ENCODE measurements at regions not wholly inside any gene's neighbourhood (a gene's known extent, or its start where the extent isn't known, plus 50 kb on each side); places are given as distances from the start of the nearest gene placed in this dataset.

GRCh38 chr6:24994812-24995211, 59.1 kb upstream of the RIPOR2 start:
- H4K8ac ChIP-seq (replicated peaks; ENCODE audit: insufficient read length, low read depth, low read length), result no peak overlapping the region
- H3K4ac ChIP-seq (ENCODE audit: low read depth, low read length), result no peak overlapping the region
- H2BK20ac ChIP-seq (ENCODE audit: low read depth, low read length, poor library complexity, severe bottlenecking), result no peak overlapping the region
- H3K9ac ChIP-seq (ENCODE audit: extremely low read depth, insufficient read length, low read length), result no peak overlapping the region
- no peak overlapping the region for H3K14ac ChIP-seq (ENCODE audit: insufficient read depth, low read length)
- no peak overlapping the region for H3K23ac ChIP-seq (ENCODE audit: insufficient read length, low read depth, low read length)
- H3K79me2 ChIP-seq (ENCODE audit: insufficient read depth, low read length), result no peaks in the 10 kb centered on the region
- no peaks in the 10 kb centered on the region for H3K27me3 ChIP-seq (ENCODE audit: insufficient read depth, low read length)
- no peak overlapping the region for H3T11ph ChIP-seq (ENCODE audit: low read length)
- WGBS (ENCODE audit: extremely low coverage, insufficient read length, low lambda C conversion rate), result no CpG with 5 or more reads among the region's 1 CpG
- no peak for DNase-seq
- no peaks in the 10 kb centered on the region for H4K20me1 ChIP-seq (ENCODE audit: control insufficient read depth, insufficient read depth, insufficient read length)
- H2BK12ac ChIP-seq (ENCODE audit: insufficient read length, low read depth, low read length), result no peak overlapping the region
- H2AK5ac ChIP-seq (ENCODE audit: insufficient read length, low read length), result no peak overlapping the region
- Mint-ChIP-seq H3K27me3 (ENCODE audit: low read depth) (no peaks in the 10 kb centered on the region), H3K4me1 (peaks cover 34 to 38% of the 10 kb centered on the region in 2 experiments), H3K36me3 (ENCODE audit: insufficient read depth in 1 of 3, low read depth in 3 of 3) (peaks cover 5 to 32% (median 26%) of the 10 kb centered on the region in 3 experiments; a peak in 6 of 7 replicates), H3K27ac (peak overlapping the region in 1 of 3 experiments; percentile 65; a peak in 2 of 7 replicates), H3K9me3 (peaks cover 21 to 34% of the 10 kb centered on the region in 2 experiments), H3K4me3 (no peak overlapping the region)
- no peaks in the 10 kb centered on the region for H3K23me2 ChIP-seq (ENCODE audit: insufficient read length, low read depth, low read length, poor library complexity, severe bottlenecking)
- no peak overlapping the region for H3K18ac ChIP-seq (ENCODE audit: insufficient read length, low read depth, low read length)
- peaks cover 9% of the 10 kb centered on the region; the same call in 1 of the 2 replicates for H3K4me1 ChIP-seq (ENCODE audit: insufficient read depth, low read length)
- H2BK120ac ChIP-seq (ENCODE audit: low read depth, low read length, poor library complexity, severe bottlenecking), result no peak overlapping the region
- H2BK15ac ChIP-seq (ENCODE audit: low read depth, low read length), result no peak overlapping the region
- H2BK5ac ChIP-seq (ENCODE audit: insufficient read length, low read length), result no peak overlapping the region
- H3K4me2 ChIP-seq (ENCODE audit: insufficient read depth, insufficient read length, low read length), result no peak overlapping the region
- no peak overlapping the region for H2AFZ ChIP-seq (ENCODE audit: low read length)
- no peak for TF ChIP-seq CTCF (conservative IDR thresholded peaks at IDR 0.05)
- no peak overlapping the region for H4K5ac ChIP-seq (ENCODE audit: insufficient read length, low read depth, low read length)
- H3K56ac ChIP-seq (ENCODE audit: insufficient read length, low read depth, low read length), result no peak overlapping the region
- no peaks in the 10 kb centered on the region for H3K79me1 ChIP-seq (ENCODE audit: insufficient read depth, low read depth, low read length, poor library complexity, severe bottlenecking)
- H3K9me3 ChIP-seq (ENCODE audit: control insufficient read depth, low read depth, low read length), result no peaks in the 10 kb centered on the region
- H3K27ac ChIP-seq (ENCODE audit: insufficient read length, low read depth, low read length), result no peak overlapping the region
- H4K91ac ChIP-seq (ENCODE audit: insufficient read length, low read depth, low read length), result no peak overlapping the region

Measured in H9 (cell line).